Activated CD4-positive, alpha-beta memory T cell treated with anti-CD3 and anti-CD28 coated beads, Interleukin-2, amount 10 ng/mL, durations not matched to agents 7 days and 5 days (primary cell): ENCODE measurements at regions not wholly inside any gene's neighbourhood (a gene's known extent, or its start where the extent isn't known, plus 50 kb on each side); places are given as distances from the start of the nearest gene placed in this dataset.

Experiments used
- CTCF ChIA-PET: fragments of 350-600 bp; sonication (Branson Sonifier 250); formaldehyde crosslinking; loops from one replicate; lab custom pipeline; 2021; ENCODE audit warnings: antibody characterized with exemption, inconsistent platforms; lab: Charles Lee
- POLR2A ChIA-PET: fragments of 350-600 bp; sonication (Branson Sonifier 250); formaldehyde crosslinking; loops from one replicate; lab custom pipeline; 2021; ENCODE audit warnings: antibody characterized with exemption; lab: Charles Lee
- DNase-seq: peaks from one replicate; pipeline ENCODE4 v3.0.0-alpha.2; 2020
- H3K27ac Mint-ChIP-seq: one replicate; pipeline ENCODE4 v1.8.0; 2021; ENCODE audit warnings: mild to moderate bottlenecking, mixed read lengths
- H3K27me3 Mint-ChIP-seq: one replicate; pipeline ENCODE4 v1.8.0; 2021; ENCODE audit warnings: mixed read lengths
- H3K36me3 Mint-ChIP-seq: one replicate; pipeline ENCODE4 v1.8.0; 2021; ENCODE audit warnings: low read depth, mixed read lengths
- H3K4me1 Mint-ChIP-seq: one replicate; pipeline ENCODE4 v1.8.0; 2021; ENCODE audit warnings: mixed read lengths
- H3K4me3 Mint-ChIP-seq: one replicate; pipeline ENCODE4 v1.8.0; 2021; ENCODE audit warnings: mild to moderate bottlenecking, mixed read lengths
- H3K9me3 Mint-ChIP-seq: one replicate; pipeline ENCODE4 v1.8.0; 2021; ENCODE audit warnings: mixed read lengths

- Mint-ChIP-seq H3K4me3 (no peak overlapping the region), H3K4me1 (no peaks in the 10 kb centered on the region), H3K9me3 (no peaks in the 10 kb centered on the region), H3K36me3 (no peaks in the 10 kb centered on the region), H3K27me3 (no peaks in the 10 kb centered on the region), H3K27ac (no peak overlapping the region)
- ChIA-PET POLR2A (no interaction called here), CTCF (no interaction called here)
- no peak for DNase-seq
Observed at GRCh38 chr5:170439944-170440269, 50.7 kb upstream of the KCNMB1 start.

- no peaks in the 10 kb centered on the region for H3K27me3 Mint-ChIP-seq
- no peak overlapping the region for H3K4me3 Mint-ChIP-seq
- POLR2A ChIA-PET = no interaction called here
- no peaks in the 10 kb centered on the region for H3K4me1 Mint-ChIP-seq
- DNase-seq = no peak
- no peaks in the 10 kb centered on the region for H3K36me3 Mint-ChIP-seq
- CTCF ChIA-PET = no interaction called here
- H3K9me3 Mint-ChIP-seq = no peaks in the 10 kb centered on the region
- H3K27ac Mint-ChIP-seq = no peak overlapping the region
Observed at GRCh38 chr5:170439223-170439943, 50.2 kb upstream of the KCNMB1 start.
